ENCODE measurements at regions not wholly inside any gene's neighbourhood (a gene's known extent, or its start where the extent isn't known, plus 50 kb on each side); places are given as distances from the start of the nearest gene placed in this dataset.
"Not testable (repeated sequence)": the region's sequence is repeated elsewhere in the genome, so short reads cannot be mapped to it uniquely, and the experiment has no call there.

DNA sequence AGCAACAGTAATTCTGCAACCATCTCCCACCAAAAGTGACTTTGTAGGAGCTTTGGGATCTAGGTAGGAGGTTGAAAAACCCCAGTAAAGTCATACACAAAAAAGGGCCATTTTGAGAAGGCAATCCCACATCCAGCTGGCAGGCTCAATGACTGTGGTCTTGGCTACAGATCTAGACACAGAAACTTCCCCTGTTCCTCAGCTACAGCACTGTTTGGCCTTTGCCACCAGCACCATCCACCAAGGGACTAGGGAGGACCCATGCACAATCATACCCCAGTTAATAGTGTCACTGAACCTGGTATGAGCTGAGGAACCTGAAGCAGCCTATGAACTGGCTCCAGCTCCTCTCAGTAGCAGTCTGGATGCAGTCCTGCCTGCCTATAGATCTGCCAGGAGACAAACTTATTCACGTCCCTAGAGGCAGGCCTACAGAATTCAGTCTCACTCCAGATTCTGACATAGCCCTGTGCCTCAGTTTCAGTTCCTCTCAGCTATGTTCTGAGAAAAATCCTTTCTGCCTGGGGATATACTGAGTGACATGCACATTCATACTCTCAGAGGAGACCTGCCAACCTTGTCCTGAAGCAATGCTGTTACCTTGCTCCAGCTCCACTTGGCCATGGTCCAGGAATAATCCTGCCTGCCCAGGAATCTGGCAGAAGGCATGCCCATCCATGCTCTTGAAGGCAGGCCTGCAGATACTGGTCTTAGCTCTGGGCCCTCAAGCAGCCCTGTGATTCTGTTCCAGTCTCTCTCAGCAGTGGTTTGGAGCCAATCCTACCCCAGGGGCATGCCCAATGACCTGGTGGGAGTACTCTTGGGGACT, 2048.3 kb upstream of the PCDH20 start:
- intact Hi-C loops (cut with DNase I) = no loop called here
- DNase-seq (ENCODE audit: missing footprints) = no peak
- no peak for ATAC-seq

DNA sequence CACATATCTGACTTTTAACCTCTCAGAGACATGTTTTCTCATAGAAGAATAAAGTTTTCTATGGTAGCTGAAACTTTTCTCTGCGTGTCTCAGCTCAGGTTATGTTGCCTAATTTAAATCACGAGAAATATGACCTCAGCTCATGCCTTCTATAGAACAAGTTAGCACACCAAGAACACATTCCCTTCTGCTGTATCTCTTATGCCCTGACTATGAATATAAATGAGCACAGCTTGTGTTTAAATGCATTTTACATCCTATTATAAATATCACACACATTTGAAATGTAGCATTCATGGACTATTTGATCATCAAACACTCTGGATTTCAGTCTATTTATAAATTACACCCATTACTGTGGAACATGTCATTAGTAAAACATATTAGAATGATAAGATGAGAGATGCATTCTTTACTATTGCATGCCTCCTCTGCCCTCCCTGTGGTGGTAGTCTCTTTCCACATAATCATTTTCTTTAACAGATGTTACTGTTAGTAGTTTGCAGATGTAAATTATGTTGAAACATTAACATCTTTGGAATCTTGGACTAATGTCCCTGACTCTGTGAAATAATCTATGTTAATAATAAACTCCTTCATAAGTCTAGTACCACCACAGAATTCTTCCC, 2044.9 kb upstream of the PCDH20 start:
- intact Hi-C loops (cut with DNase I) = no loop called here
- ATAC-seq = no peak
- DNase-seq (ENCODE audit: missing footprints) = no peak

DNA sequence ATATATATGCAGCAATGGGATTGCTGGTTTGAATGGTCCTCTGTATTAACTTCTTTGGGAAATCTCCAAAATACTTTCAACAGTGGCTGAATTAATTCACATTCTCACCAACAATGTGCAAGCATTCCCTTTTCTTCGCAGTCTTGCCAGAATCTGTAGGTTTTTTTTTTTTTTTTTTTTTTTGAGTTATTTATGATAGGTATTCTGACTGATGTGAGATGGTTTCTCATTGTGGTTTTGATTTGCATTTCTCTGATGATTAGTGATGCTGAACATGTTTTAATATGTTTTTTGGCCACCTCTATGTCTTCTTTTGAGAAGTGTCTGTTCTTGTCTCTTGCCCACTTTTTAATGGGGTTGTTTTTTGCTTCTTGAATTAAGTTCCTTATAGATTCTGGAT, 2041.5 kb upstream of the PCDH20 start:
- no peak for DNase-seq (ENCODE audit: missing footprints)
- no peak for ATAC-seq
- intact Hi-C loops (cut with DNase I) = no loop called here

DNA sequence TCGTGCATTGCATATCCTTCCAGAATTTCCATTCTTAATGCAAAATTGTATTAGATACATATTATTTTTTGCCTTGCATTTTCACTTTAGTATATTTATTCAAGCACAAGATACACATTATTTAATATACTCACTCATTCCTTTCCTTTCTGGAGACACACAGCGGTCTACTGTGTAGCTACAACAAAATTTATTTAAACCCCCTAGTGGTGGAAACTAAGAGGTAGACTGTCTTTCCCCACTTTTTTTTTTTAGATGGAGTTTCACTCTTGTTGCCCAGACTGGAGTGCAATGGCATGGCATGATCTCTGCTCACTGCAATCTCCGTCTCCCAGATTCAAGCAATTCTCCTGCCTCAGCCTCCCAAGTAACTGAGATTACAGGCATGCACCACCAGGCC, 2040.3 kb upstream of the PCDH20 start:
- ATAC-seq = no peak
- intact Hi-C loops (cut with DNase I) = no loop called here
- no peak for DNase-seq (ENCODE audit: missing footprints)

DNA sequence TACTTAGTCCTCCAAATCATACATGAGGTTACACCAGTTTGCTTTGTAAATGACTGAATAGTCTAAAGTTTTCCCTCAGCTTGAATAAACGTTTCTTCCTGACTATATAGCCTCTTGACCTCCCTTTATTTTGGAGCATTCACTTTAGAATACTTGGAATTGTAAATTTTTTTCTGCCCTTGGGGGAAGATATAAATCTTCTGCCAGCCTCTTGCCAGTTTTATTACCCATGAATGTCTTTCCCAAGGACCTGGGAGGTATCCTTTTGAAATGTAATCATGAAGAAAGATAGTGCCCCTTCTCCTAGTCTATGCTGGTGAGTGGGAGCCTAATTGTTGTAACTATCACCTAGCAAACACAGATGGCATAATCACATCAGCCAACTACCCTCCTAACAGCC, 2033.9 kb upstream of the PCDH20 start:
- DNase-seq (ENCODE audit: missing footprints) (no peak), ATAC-seq (no peak)
- intact Hi-C loops (cut with DNase I) = no loop called here

DNA sequence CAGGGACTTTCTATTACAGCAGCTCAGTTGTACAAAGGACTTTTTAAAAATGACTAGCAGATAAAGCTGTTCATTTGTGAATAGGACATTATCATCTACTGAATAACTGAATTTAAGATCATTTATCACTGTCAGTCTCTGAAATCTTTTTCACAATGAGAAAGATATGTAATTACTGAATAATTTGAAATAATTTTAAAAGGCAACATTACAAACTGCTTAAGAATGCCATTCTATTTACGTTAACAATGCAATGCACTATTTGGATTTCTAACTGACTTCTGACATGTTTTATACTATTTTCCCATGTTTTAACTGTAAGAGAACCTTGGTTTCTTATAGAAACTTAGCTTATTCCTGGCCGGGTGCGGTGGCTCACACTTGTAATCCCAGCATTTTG, 2033.0 kb upstream of the PCDH20 start:
- ATAC-seq = no peak
- DNase-seq (ENCODE audit: missing footprints) = no peak
- intact Hi-C loops (cut with DNase I) = no loop called here

DNA sequence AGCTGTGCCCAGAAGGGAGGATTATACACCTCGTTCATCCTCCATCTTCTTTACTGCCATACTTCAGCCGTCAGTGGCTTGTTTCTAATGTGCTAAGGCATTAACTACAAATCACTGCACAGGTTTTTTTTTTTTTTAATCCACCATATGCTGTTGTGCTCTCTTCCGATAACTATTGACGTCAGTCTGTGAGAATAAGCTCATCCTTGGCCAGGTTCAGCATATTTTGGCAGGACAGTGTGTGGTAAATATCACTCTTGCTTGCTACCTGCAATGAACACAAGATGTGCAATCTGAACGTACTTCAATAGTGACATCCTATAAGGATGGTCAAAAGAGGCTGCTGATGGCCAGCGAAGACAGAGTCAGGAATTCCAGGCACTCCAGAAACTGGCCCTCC, 2030.7 kb upstream of the PCDH20 start:
- intact Hi-C loops (cut with DNase I) = no loop called here
- DNase-seq (ENCODE audit: missing footprints) = no peak
- no peak for ATAC-seq

DNA sequence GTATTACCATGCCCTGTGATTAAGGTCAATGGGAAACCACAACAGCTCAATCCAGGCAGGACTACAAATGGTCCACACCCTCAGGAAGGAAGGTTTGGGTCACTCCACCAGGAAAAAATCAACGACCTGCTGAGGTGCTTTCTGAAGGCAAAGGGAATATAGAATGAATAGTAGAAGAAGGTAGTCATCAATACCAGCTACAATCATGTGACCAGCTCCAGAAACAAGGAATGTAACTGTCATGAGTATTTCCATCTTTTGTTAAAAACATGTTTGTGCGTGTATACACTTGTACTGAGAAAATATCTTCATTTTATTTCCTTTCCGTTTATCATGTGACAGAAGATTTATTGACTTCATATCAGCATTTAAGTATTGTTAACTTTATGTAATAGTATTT, 2028.6 kb upstream of the PCDH20 start:
- DNase-seq (ENCODE audit: missing footprints); ATAC-seq; intact Hi-C loops (cut with DNase I): not testable (repeated sequence)

DNA sequence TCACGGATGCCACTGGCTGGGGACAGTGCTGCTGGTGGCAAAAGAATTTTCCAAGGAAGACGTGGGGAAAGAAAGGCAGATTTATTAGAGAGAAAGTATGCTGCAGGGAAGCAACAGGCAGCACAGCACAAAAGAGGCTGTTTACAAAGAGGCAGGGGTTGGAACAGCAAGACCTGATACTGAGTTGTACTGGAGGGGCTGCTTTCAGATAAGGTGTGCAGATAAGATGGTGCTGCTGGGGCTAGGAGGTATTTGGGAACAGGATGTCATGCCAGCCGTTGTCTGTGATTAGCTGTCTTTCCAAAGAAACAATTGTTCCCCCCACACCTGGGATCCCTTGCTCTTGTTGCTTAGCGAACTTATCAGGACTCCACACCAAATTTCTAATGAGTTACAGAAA, 2023.3 kb upstream of the PCDH20 start:
- no peak for DNase-seq (ENCODE audit: missing footprints)
- intact Hi-C loops (cut with DNase I) = no loop called here
- no peak for ATAC-seq

DNA sequence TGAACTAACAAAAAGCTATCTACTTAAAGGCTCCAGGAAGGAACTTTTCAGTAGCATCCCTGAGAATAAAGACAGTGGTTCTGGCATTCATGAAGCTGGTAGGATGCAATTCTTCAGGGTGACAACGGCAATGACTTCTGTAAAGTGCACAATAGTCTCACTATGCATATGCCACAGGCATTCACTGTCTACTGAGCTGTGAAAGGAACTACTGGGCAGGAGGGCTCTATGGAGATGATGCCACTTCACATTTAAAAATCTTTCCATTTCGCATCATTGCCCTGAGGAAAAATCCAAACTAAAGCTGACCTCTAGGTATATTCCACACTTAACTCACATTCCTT, 2020.6 kb upstream of the PCDH20 start:
- ATAC-seq = no peak
- intact Hi-C loops (cut with DNase I) = no loop called here
- DNase-seq (ENCODE audit: missing footprints) = no peak

DNA sequence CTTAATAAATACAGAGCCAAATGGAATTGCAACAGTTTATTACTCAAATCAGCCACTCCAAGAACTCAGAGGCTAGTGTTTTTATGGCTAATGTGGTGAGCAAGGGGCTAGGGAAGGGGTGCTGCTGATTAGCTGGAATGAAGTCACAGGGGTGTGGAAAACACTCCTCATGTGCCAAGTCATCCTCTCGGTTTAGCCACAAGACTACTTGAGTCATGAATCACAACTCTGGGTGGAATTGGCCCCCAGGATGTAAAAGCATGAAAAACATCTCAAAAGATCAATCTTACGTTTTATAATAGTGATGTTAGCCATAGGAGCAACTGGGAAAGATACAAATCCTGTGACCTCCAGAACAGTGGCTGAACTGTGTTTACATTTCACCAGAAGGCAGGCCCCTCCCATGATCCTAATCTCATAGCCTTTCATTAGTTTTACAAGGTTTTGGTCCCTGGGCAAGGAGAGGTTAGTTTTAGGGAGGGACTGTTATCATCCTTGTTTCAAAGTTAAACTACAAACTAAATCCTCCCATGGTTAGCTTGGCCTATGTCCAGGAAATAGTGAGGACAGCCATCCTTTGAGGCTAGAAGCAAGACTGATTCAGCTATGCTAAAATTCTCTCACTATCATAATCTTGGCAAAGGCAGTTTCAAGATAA, 2020.1 kb upstream of the PCDH20 start:
- DNase-seq (ENCODE audit: missing footprints) (no peak), ATAC-seq (no peak)
- intact Hi-C loops (cut with DNase I) = no loop called here

DNA sequence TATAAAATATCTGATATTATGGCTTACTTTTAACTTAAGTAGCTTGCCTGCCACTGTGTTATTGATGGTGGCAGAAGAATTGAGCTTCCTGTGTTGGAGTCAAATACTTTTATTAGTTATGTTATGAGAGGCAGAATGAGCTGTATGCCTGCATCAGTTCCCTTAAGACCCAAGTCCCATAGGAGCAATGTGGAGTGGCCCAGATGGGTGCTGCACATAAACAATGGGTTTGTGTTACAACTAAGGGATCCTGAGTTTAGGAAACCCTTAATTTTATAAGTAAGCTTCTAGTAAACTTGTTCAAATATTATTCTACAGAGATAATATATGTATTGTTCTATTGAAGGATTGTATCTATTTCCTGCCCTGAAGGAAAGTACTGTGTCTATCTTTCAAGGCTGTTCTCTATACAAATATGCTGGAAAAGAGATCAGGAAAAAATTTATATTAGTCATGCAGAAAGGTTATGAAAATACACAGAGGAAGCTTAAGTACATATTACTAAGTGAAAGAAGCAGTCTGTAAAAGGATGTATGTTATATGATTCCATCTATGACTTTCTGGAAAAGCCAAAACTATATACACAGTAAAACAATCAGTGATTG, 2018.0 kb upstream of the PCDH20 start:
- ATAC-seq (no peak), DNase-seq (ENCODE audit: missing footprints) (no peak)
- intact Hi-C loops (cut with DNase I) = no loop called here

DNA sequence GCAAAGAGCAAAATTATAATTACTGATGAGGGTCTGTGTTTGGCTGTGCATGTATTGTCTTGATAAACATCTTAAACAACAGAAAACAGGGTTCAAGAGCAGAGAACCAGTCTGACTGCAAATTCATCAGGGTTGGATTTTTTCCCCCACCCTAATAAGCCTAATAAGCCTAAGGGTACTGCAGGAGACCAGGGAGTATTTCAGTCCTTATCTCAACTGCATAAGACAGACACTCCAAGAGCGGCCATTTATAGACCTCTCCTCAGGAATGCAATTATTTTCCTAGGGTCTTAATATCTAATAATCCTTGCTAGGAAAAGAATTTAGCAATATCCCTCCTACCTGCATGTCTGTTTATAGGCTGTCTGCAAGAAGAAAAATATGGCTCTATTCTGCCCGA, 2011.5 kb upstream of the PCDH20 start:
- ATAC-seq (no peak), DNase-seq (ENCODE audit: missing footprints) (no peak)
- intact Hi-C loops (cut with DNase I) = no loop called here

DNA sequence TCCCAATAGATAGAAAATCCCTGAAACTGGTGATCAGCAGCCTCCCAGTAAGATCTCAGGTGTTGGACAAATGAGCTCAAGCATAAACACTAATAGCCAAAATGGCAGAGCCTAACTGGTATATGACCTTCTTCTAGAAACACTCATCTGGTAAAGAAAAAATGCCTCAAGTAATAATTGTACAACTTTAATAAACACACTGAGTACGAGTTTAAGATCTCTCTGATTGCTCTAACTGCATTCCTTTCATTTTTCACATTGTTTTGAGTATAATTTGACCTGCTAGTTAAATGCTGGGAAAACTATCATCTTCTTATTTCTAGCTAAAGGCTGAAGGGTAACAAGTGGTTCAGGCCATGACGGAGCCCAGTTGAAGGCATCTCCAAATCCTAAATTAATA, 2009.5 kb upstream of the PCDH20 start:
- DNase-seq (ENCODE audit: missing footprints) (no peak), ATAC-seq (no peak)
- intact Hi-C loops (cut with DNase I) = no loop called here

DNA sequence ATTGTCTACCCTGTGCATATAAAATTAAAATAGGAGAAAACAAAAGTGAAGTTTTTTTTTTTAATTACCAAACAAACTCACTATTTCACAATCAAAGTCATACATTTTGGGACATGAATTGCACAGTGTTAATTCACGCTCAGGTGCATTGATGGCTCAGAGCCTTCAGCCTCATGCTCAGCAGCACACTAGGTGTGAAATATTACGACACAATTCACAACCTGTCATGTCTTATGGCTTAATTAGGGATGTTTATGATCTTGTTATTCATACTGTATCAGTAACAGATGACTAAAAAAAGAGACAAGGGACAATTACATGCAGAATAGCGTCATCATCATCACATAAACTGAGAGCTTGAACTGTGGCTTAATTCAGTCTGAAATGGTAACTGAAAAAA, 2005.5 kb upstream of the PCDH20 start:
- DNase-seq (ENCODE audit: missing footprints) (no peak), ATAC-seq (no peak)
- intact Hi-C loops (cut with DNase I) = no loop called here

DNA sequence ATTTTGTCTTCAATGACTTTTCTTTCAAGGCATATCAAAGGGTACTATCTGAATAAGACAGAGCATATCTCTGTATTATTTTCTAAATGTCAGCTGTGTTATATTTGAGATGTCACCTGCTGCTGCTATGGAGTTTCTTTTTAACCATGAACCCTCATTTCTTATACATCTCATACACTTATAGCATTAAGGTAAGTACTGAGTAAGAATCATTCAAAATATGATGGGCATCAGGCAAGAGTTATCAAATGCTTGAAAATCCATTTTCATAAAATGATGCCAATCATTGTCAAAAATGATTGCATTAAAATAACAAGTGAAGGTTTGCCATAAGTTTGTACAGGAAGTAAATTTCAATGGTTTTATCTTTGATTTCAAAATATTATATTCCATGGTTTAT, 2005.0 kb upstream of the PCDH20 start:
- no peak for ATAC-seq
- no peak for DNase-seq (ENCODE audit: missing footprints)
- intact Hi-C loops (cut with DNase I) = no loop called here

DNA sequence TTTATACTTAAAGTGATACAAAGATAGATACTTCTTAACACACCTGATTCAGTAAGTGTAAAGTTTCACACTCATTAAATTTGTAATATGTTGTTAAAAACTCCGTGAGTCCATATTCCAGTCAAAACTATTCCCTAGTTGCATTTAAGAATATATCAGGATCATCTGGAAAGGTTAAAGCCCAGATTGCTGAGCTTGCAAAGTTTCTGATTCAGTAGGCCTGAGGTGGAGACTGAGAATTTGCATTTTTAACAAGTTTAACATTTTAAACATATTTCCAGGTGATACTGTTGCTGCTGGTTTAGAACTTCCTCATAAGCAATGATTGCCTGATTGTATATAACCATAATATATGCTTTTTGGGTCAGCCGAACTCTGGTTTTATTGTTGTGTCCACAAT, 1998.6 kb upstream of the PCDH20 start:
- ATAC-seq (no peak), DNase-seq (ENCODE audit: missing footprints) (no peak)
- intact Hi-C loops (cut with DNase I) = no loop called here

DNA sequence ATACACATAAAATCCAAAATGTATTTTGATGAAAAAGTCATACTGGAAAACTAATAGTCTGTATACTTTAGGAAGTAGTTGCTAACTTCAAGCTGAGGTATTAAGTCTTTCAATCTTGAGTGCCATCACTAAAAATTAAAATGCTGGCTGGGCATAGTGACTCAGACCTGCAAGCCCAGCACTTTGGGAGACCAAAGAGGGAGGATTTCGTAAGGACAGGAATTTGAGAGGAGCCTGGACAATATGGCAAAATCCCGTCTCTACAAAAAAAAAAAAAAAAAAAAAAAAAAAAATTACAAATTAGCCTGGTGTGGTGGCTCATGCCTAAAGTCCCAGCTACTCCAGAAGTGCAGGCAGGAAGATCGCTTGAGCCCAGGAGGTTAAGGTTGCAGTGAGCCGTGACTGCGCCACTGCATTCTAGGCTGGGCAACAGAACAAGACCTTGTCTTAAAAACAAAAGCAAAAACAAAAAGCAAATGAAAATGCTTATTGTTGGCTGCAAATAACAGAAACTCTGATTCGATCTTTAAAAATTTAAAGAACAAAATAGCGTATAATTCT, 1994.2 kb upstream of the PCDH20 start:
- DNase-seq (ENCODE audit: missing footprints) (no peak), ATAC-seq (no peak)
- intact Hi-C loops (cut with DNase I) = no loop called here

DNA sequence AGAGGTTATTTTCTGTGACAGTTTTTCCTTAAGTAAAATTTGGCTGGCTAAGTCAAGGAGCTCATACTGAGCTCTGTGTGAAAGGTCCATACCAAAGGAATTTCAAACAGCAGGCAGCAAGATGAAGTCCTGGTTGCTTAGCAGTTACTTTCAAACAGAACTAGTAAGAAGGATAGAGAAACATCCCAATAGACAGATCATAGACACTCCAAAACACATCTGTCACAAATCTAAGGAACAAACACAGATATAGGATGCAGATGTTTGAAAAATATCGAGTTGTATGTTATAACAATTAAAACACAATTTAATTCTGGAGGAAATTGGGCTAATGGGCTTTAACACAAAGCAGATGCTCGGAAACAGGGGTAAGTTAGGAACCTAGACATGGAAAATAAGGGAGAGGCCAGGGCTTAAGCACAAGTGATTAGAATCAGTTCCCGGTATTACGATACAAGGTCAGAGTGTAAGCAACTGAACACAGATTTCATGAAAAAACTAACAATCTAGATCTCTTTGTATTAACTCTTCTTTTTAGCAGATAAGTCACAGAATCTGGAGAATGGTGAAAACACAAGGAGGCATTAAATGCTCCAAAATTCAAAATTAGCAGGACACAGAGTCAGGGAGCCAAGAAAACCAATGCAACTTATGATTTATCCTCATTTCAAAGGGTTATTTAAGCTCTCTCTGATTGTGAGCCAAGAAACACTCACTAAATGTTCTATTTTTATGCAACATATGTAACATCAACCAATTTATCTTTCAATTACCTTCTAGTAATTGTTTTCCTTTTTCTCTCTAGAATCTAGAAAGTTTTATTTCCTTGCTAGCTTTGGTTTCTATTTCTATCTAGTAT, 1992.9 kb upstream of the PCDH20 start:
- intact Hi-C loops (cut with DNase I) = no loop called here
- ATAC-seq (no peak), DNase-seq (ENCODE audit: missing footprints) (no peak)

All from Right ventricle myocardium inferior (tissue), 1 donor.